Tibial nerve (tissue), 4 donors: ENCODE measurements at regions not wholly inside any gene's neighbourhood (a gene's known extent, or its start where the extent isn't known, plus 50 kb on each side); places are given as distances from the start of the nearest gene placed in this dataset.

Experiments
- DNase-seq, 2 donors: peaks; one replicate each; pipeline ENCODE4 v3.0.0-alpha.2; 2019; ENCODE audit warnings: low spot score in 2 of 2
- H3K27ac ChIP-seq, 4 donors: fragments of 200-600 bp; sonication (generic) in 3 of 4; one replicate each; pipeline ENCODE4 v1.5.1; 2017 to 2019; ENCODE audit warnings: mild to moderate bottlenecking in 1 of 4
- H3K27me3 ChIP-seq, 2 donors: fragments of 200-600 bp; sonication (generic) in 1 of 2; one replicate each; pipeline versions ENCODE4 v1.5.1 to v1.6.0; 2017 to 2019
- H3K36me3 ChIP-seq, 3 donors: fragments of 200-600 bp; sonication (generic); one replicate each; pipeline ENCODE4 v1.5.1; 2018 to 2019
- H3K4me1 ChIP-seq, 4 donors: fragments of 200-600 bp; sonication (generic) in 3 of 4; one replicate each; pipeline ENCODE4 v1.5.1; 2017 to 2019
- H3K4me3 ChIP-seq, 4 donors: fragments of 200-600 bp; sonication (generic) in 3 of 4; one replicate each; pipeline ENCODE4 v1.5.1; 2017 to 2019; ENCODE audit warnings: mild to moderate bottlenecking in 1 of 4, moderate library complexity in 1 of 4
- H3K9me3 ChIP-seq, 4 donors: fragments of 200-600 bp; sonication (generic) in 3 of 4; one replicate each; pipeline ENCODE4 v1.5.1; 2017 to 2019
- CTCF ChIP-seq, 5 experiments: fragments of 200-600 bp in 3 of 5; fragments of 450-650 bp in 2 of 5; sonication (generic) in 3 of 5; IDR thresholded peaks; one replicate each; pipeline ENCODE4 v1.5.1; 2016 to 2019; ENCODE audit warnings: antibody characterized with exemption in 5 of 5, mild to moderate bottlenecking in 3 of 5, moderate library complexity in 2 of 5
- EP300 ChIP-seq, 2 donors: sonication (generic); formaldehyde crosslinking; IDR thresholded peaks; one replicate each; pipeline ENCODE4 v1.6.1; 2017; ENCODE audit warnings: antibody characterized with exemption in 2 of 2, mild to moderate bottlenecking in 1 of 2
- POLR2A ChIP-seq, 2 donors: fragments of 450-650 bp; IDR thresholded peaks; one replicate each; pipeline ENCODE4 v1.6.1; 2017; ENCODE audit warnings: antibody characterized with exemption in 2 of 2, mild to moderate bottlenecking in 2 of 2, moderate library complexity in 2 of 2
- WGBS, 2 donors: methylation state at CpG; one replicate each; pipeline ENCODE4 v1.1.5; 2018; 5-methylcytosine and 5-hydroxymethylcytosine counted together

GRCh38 chr12:87861791-87862190, 167.4 kb downstream of the C12orf50 start:
- WGBS, 2 donors: 39 to 41% methylated on average over 2 of the region's 2 CpGs
- TF ChIP-seq POLR2A (IDR thresholded peaks at IDR 0.05) (no peak), CTCF (IDR thresholded peaks at IDR 0.05) (no peak), EP300 (IDR thresholded peaks at IDR 0.05) (no peak)
- Histone ChIP-seq H3K27me3 (no peaks in the 10 kb centered on the region), H3K27ac (no peak overlapping the region), H3K4me3 (no peak overlapping the region), H3K9me3 (no peaks in the 10 kb centered on the region), H3K4me1 (no peaks in the 10 kb centered on the region), H3K36me3 (no peaks in the 10 kb centered on the region)
- DNase-seq: no peak

DNA sequence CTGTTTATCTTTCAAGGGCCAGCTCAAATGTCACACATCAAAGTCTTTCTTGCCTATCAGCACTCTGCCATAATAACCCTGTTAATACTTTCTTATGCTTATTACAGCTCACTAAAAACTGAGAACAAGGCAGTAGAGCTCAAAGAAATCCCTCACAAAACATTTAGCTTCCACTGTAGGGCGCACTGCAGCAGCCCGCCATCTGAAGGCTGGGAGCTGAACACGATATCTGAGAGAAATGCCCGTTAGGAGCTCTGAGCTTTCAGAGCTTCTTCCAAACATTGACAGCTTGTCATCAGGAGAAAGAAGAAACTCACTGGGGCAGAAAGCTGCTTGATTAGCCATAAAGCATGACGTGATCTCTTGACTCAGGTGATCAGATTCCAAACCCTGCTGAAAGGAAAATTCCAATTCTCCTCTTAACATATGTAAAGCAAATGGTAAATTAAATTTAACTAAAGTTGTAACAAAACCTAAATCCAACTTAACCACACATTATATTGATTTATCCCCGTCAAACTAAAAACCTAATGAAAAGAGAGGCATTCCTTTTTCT, 175.7 kb downstream of the C12orf50 start:
- TF ChIP-seq EP300 (IDR thresholded peaks at IDR 0.05) (no peak), CTCF (IDR thresholded peaks at IDR 0.05) (no peak), POLR2A (IDR thresholded peaks at IDR 0.05) (no peak)
- WGBS, 2 donors: 94 to 97% methylated on average over 6 of the region's 6 CpGs
- no peaks in the 10 kb centered on the region for H3K9me3 ChIP-seq
- H3K36me3 ChIP-seq: no peaks in the 10 kb centered on the region
- H3K4me1 ChIP-seq: no peaks in the 10 kb centered on the region
- DNase-seq: no peak
- no peak overlapping the region for H3K27ac ChIP-seq
- H3K4me3 ChIP-seq: no peak overlapping the region
- H3K27me3 ChIP-seq: no peaks in the 10 kb centered on the region

GRCh38 chr12:87849074-87849473, 180.1 kb downstream of the C12orf50 start:
- Histone ChIP-seq H3K4me1 (peaks cover 0 to 6% (median 0%) of the 10 kb centered on the region in 4 donors), H3K9me3 (no peaks in the 10 kb centered on the region), H3K27me3 (no peaks in the 10 kb centered on the region), H3K4me3 (no peak overlapping the region), H3K27ac (no peak overlapping the region), H3K36me3 (no peaks in the 10 kb centered on the region)
- no peak for DNase-seq
- 74 to 82% methylated on average over 2 of the region's 2 CpGs for WGBS, 2 donors
- no peak for TF ChIP-seq EP300 (IDR thresholded peaks at IDR 0.05)
- no peak for TF ChIP-seq CTCF (IDR thresholded peaks at IDR 0.05)
- TF ChIP-seq POLR2A (IDR thresholded peaks at IDR 0.05): no peak

- Histone ChIP-seq H3K27ac (no peak overlapping the region), H3K36me3 (no peaks in the 10 kb centered on the region), H3K4me3 (no peak overlapping the region), H3K9me3 (no peaks in the 10 kb centered on the region), H3K27me3 (no peaks in the 10 kb centered on the region), H3K4me1 (peaks cover 0 to 6% (median 0%) of the 10 kb centered on the region in 4 donors)
- WGBS, 2 donors: 7 to 10% methylated on average over 2 of the region's 2 CpGs
- peak; percentile 67 to 83 (median 70) for TF ChIP-seq CTCF (IDR thresholded peaks at IDR 0.05)
- no peak for TF ChIP-seq POLR2A (IDR thresholded peaks at IDR 0.05)
- TF ChIP-seq EP300 (IDR thresholded peaks at IDR 0.05): no peak
- peak in 1 of 2 donors; percentile 45 for DNase-seq
Measured at GRCh38 chr12:87848248-87848868, 180.8 kb downstream of the C12orf50 start.

- H3K36me3 ChIP-seq: no peaks in the 10 kb centered on the region
- H3K9me3 ChIP-seq: no peaks in the 10 kb centered on the region
- TF ChIP-seq CTCF (IDR thresholded peaks at IDR 0.05) (no peak), POLR2A (IDR thresholded peaks at IDR 0.05) (no peak), EP300 (IDR thresholded peaks at IDR 0.05) (no peak)
- H3K27me3 ChIP-seq: no peaks in the 10 kb centered on the region
- 88 to 89% methylated on average over 4 of the region's 4 CpGs for WGBS, 2 donors
- no peak overlapping the region for H3K4me3 ChIP-seq
- H3K4me1 ChIP-seq: peaks cover 0 to 6% (median 0%) of the 10 kb centered on the region in 4 donors
- DNase-seq: no peak
- H3K27ac ChIP-seq: no peak overlapping the region
Measured at GRCh38 chr12:87847147-87847546, 182.1 kb downstream of the C12orf50 start.
